ENCODE measurements at regions not wholly inside any gene's neighbourhood (a gene's known extent, or its start where the extent isn't known, plus 50 kb on each side); places are given as distances from the start of the nearest gene placed in this dataset.

DNA sequence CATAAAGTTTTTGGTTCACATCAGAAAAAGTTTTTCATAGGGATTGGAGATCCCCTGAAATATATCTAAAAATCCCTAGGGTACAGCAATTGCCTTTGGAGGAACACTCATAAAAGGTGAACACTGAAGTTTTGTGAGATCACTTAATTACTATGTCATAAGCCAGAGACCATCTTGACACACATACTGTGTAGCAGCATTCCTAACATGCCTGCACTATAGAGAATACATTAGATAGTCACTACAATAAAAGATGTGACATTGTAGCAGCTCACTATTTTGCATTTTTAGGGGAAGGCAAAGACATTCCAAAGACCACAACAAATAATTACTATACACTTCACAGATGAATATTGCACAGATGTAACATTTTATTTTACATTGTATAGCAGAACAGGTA lies 779.9 kb downstream of the KCNT2 start:
- POLR2A ChIA-PET, result interaction anchor here (1.7 kb wide), 1 partner anchor 10 kb away, joined by 3 read pairs; no protein-coding TSS in a partner anchor
- CTCF ChIA-PET (ENCODE audit: low intra/inter-chr PET ratio), result no interaction called here
- H2AFZ ChIP-seq (ENCODE audit: low read depth, low read length), result no peak overlapping the region

More for the DNA sequence above, 779.9 kb downstream of the KCNT2 start:
- no peak for FAIRE-seq
- Histone ChIP-seq H3K36me3 (ENCODE audit: control insufficient read depth, insufficient read depth, low read length) (no peaks in the 10 kb centered on the region), H3K4me2 (ENCODE audit: insufficient read depth, low read length) (no peak overlapping the region), H3K79me2 (ENCODE audit: control insufficient read depth, insufficient read depth, low read length) (no peaks in the 10 kb centered on the region), H3K27ac (ENCODE audit: extremely low read depth, low read depth, low read length) (no peak overlapping the region), H3K9me1 (ENCODE audit: control insufficient read depth, insufficient read depth, low read length) (no peaks in the 10 kb centered on the region), H3K9ac (ENCODE audit: insufficient read depth in 1 of 2, low read depth in 2 of 2, low read length in 2 of 2) (no peak overlapping the region), H3K4me3 (no peak overlapping the region), H3K27me3 (ENCODE audit: control insufficient read depth in 2 of 2, insufficient read depth in 2 of 2, low read length in 2 of 2) (no peaks in the 10 kb centered on the region), H4K20me1 (replicated peaks; ENCODE audit: control insufficient read depth, insufficient read depth, low read length) (no peaks in the 10 kb centered on the region), H3K9me3 (replicated peaks; ENCODE audit: control insufficient read depth, insufficient read depth, low read depth, low read length) (no peaks in the 10 kb centered on the region), H3K4me1 (replicated peaks in 1 of 2; ENCODE audit: control insufficient read depth in 2 of 2, insufficient read depth in 2 of 2, low read length in 2 of 2) (no peaks in the 10 kb centered on the region)
- TF ChIP-seq NFYB (IDR thresholded peaks at IDR 0.05; ENCODE audit: extremely low read depth, insufficient read length), result no peak
- TF ChIP-seq, protein P1, sequence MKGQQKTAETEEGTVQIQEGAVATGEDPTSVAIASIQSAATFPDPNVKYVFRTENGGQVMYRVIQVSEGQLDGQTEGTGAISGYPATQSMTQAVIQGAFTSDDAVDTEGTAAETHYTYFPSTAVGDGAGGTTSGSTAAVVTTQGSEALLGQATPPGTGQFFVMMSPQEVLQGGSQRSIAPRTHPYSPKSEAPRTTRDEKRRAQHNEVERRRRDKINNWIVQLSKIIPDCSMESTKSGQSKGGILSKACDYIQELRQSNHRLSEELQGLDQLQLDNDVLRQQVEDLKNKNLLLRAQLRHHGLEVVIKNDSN (CRISPR knock-in tag; IDR thresholded peaks at IDR 0.05), result no peak
- TF ChIP-seq, protein P2, sequence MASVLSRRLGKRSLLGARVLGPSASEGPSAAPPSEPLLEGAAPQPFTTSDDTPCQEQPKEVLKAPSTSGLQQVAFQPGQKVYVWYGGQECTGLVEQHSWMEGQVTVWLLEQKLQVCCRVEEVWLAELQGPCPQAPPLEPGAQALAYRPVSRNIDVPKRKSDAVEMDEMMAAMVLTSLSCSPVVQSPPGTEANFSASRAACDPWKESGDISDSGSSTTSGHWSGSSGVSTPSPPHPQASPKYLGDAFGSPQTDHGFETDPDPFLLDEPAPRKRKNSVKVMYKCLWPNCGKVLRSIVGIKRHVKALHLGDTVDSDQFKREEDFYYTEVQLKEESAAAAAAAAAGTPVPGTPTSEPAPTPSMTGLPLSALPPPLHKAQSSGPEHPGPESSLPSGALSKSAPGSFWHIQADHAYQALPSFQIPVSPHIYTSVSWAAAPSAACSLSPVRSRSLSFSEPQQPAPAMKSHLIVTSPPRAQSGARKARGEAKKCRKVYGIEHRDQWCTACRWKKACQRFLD (CRISPR knock-in tag; IDR thresholded peaks at IDR 0.05), result no peak
- no peak for TF ChIP-seq PHB (CRISPR knock-in tag; IDR thresholded peaks at IDR 0.05)
- TF ChIP-seq, protein P3, sequence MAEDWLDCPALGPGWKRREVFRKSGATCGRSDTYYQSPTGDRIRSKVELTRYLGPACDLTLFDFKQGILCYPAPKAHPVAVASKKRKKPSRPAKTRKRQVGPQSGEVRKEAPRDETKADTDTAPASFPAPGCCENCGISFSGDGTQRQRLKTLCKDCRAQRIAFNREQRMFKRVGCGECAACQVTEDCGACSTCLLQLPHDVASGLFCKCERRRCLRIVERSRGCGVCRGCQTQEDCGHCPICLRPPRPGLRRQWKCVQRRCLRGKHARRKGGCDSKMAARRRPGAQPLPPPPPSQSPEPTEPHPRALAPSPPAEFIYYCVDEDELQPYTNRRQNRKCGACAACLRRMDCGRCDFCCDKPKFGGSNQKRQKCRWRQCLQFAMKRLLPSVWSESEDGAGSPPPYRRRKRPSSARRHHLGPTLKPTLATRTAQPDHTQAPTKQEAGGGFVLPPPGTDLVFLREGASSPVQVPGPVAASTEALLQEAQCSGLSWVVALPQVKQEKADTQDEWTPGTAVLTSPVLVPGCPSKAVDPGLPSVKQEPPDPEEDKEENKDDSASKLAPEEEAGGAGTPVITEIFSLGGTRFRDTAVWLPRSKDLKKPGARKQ (CRISPR knock-in tag; IDR thresholded peaks at IDR 0.05), result no peak
- TF ChIP-seq RFX7 (CRISPR knock-in tag; IDR thresholded peaks at IDR 0.05), result no peak
- TF ChIP-seq RBM22 (IDR thresholded peaks at IDR 0.05; ENCODE audit: low read depth, low read length, poor library complexity, severe bottlenecking), result no peak
- TF ChIP-seq, protein P4, sequence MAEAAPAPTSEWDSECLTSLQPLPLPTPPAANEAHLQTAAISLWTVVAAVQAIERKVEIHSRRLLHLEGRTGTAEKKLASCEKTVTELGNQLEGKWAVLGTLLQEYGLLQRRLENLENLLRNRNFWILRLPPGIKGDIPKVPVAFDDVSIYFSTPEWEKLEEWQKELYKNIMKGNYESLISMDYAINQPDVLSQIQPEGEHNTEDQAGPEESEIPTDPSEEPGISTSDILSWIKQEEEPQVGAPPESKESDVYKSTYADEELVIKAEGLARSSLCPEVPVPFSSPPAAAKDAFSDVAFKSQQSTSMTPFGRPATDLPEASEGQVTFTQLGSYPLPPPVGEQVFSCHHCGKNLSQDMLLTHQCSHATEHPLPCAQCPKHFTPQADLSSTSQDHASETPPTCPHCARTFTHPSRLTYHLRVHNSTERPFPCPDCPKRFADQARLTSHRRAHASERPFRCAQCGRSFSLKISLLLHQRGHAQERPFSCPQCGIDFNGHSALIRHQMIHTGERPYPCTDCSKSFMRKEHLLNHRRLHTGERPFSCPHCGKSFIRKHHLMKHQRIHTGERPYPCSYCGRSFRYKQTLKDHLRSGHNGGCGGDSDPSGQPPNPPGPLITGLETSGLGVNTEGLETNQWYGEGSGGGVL (CRISPR knock-in tag; IDR thresholded peaks at IDR 0.05), result no peak
- TF ChIP-seq MAZ (CRISPR knock-in tag; conservative IDR thresholded peaks at IDR 0.05 in 1 of 2, IDR thresholded peaks at IDR 0.05 in 1 of 2), result no peak
- TF ChIP-seq, protein P5, sequence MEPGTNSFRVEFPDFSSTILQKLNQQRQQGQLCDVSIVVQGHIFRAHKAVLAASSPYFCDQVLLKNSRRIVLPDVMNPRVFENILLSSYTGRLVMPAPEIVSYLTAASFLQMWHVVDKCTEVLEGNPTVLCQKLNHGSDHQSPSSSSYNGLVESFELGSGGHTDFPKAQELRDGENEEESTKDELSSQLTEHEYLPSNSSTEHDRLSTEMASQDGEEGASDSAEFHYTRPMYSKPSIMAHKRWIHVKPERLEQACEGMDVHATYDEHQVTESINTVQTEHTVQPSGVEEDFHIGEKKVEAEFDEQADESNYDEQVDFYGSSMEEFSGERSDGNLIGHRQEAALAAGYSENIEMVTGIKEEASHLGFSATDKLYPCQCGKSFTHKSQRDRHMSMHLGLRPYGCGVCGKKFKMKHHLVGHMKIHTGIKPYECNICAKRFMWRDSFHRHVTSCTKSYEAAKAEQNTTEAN (CRISPR knock-in tag; IDR thresholded peaks at IDR 0.05), result no peak
- no peak for TF ChIP-seq NCOA1 (IDR thresholded peaks at IDR 0.05; ENCODE audit: low read depth)
- ATAC-seq, result peak; percentile 62
- intact Hi-C loops (cut with micrococcal nuclease) (no loop called here), in situ Hi-C loops (cut with MboI) (no loop called here)
- DNase-seq (ENCODE audit: extremely low read depth in 1 of 4, low spot score in 3 of 4), result no peak
- no TSS peak for BruUV-seq (replicated peaks)

Data from K562 (cell line).